NB4 (cell line): ENCODE measurements at regions not wholly inside any gene's neighbourhood (a gene's known extent, or its start where the extent isn't known, plus 50 kb on each side); places are given as distances from the start of the nearest gene placed in this dataset.

Experiments used
- DNase-seq: peaks from one replicate; pipeline ENCODE4 v3.0.0; 2010; ENCODE audit warnings: low read depth
- H3K4me3 ChIP-seq: one replicate; pipeline ENCODE4 v1.5.1; 2011; ENCODE audit warnings: mild to moderate bottlenecking, low read depth, low read length, moderate library complexity
- CTCF ChIP-seq: IDR thresholded peaks from one replicate; pipeline ENCODE4 v1.5.1; 2012; ENCODE audit warnings: low read depth, low read length
- MAX ChIP-seq: IDR thresholded peaks from 2 replicates; pipeline ENCODE4 v1.6.1; 2011; ENCODE audit warnings: low read depth, low read length
- MYC ChIP-seq: IDR thresholded peaks from 2 replicates; pipeline ENCODE4 v1.6.1; 2011; ENCODE audit warnings: low read depth, low read length
- POLR2A ChIP-seq: IDR thresholded peaks from 2 replicates; pipeline ENCODE4 v1.6.1; 2011; ENCODE audit warnings: mild to moderate bottlenecking; ENCODE audit not compliant: insufficient read length; ENCODE audit errors: extremely low read depth

- DNase-seq: no peak
- no peak overlapping the region for H3K4me3 ChIP-seq
- TF ChIP-seq POLR2A (no peak), CTCF (no peak), MYC (no peak), MAX (no peak)
Observed at GRCh38 chr17:71427801-71428200, 693.0 kb upstream of the SOX9 start.

- no peak overlapping the region for H3K4me3 ChIP-seq
- no peak for DNase-seq
- TF ChIP-seq CTCF (no peak), MYC (no peak), MAX (no peak), POLR2A (no peak)
Observed at GRCh38 chr17:71428897-71429296, 691.9 kb upstream of the SOX9 start.

- DNase-seq: no peak
- TF ChIP-seq MAX (no peak), POLR2A (no peak), MYC (no peak), CTCF (no peak)
- H3K4me3 ChIP-seq: no peak overlapping the region
Observed at GRCh38 chr17:71430281-71430680, 690.5 kb upstream of the SOX9 start.

- H3K4me3 ChIP-seq: no peak overlapping the region
- TF ChIP-seq MYC (no peak), POLR2A (no peak), CTCF (no peak), MAX (no peak)
- no peak for DNase-seq
Observed at GRCh38 chr17:71431146-71431545, 689.7 kb upstream of the SOX9 start.

- H3K4me3 ChIP-seq: no peak overlapping the region
- DNase-seq: no peak
- TF ChIP-seq MAX (no peak), CTCF (no peak), MYC (no peak), POLR2A (no peak)
Observed at GRCh38 chr17:71432378-71433315, 688.2 kb upstream of the SOX9 start.
